ENCODE measurements at regions not wholly inside any gene's neighbourhood (a gene's known extent, or its start where the extent isn't known, plus 50 kb on each side); places are given as distances from the start of the nearest gene placed in this dataset.

GRCh38 chr2:120486946-120487345 is 141.0 kb downstream of the INHBB start:
- no peak overlapping the region for H3K4me3 ChIP-seq (ENCODE audit: low read depth in 1 of 2, low read length in 2 of 2)
- no peak for DNase-seq
- no peak for ATAC-seq (ENCODE audit: insufficient read depth, low read depth)
- H3K27ac ChIP-seq (ENCODE audit: low read length): no peak overlapping the region
- no peaks in the 10 kb centered on the region for H4K20me1 ChIP-seq (ENCODE audit: insufficient read depth, low read length)
- H3K4me1 ChIP-seq (ENCODE audit: insufficient read depth, low read length): no peaks in the 10 kb centered on the region
- no peak overlapping the region for H3K9ac ChIP-seq (ENCODE audit: low read depth, low read length)
- no peak overlapping the region for H2AFZ ChIP-seq (ENCODE audit: low read depth, low read length)
- H3K36me3 ChIP-seq (ENCODE audit: insufficient read depth, low read length): no peaks in the 10 kb centered on the region
- no peaks in the 10 kb centered on the region for H3K27me3 ChIP-seq (ENCODE audit: insufficient read depth, low read length, poor library complexity)
- no peak overlapping the region for H3K4me2 ChIP-seq (ENCODE audit: insufficient read depth, low read length)
- no peaks in the 10 kb centered on the region for H3K79me2 ChIP-seq (ENCODE audit: insufficient read depth, low read length)
- H3K9me3 ChIP-seq (ENCODE audit: insufficient read depth, low read length, severe bottlenecking): no peaks in the 10 kb centered on the region
- TF ChIP-seq, protein P1, sequence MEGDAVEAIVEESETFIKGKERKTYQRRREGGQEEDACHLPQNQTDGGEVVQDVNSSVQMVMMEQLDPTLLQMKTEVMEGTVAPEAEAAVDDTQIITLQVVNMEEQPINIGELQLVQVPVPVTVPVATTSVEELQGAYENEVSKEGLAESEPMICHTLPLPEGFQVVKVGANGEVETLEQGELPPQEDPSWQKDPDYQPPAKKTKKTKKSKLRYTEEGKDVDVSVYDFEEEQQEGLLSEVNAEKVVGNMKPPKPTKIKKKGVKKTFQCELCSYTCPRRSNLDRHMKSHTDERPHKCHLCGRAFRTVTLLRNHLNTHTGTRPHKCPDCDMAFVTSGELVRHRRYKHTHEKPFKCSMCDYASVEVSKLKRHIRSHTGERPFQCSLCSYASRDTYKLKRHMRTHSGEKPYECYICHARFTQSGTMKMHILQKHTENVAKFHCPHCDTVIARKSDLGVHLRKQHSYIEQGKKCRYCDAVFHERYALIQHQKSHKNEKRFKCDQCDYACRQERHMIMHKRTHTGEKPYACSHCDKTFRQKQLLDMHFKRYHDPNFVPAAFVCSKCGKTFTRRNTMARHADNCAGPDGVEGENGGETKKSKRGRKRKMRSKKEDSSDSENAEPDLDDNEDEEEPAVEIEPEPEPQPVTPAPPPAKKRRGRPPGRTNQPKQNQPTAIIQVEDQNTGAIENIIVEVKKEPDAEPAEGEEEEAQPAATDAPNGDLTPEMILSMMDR (IDR thresholded peaks at IDR 0.05; ENCODE audit: borderline replicate concordance, extremely low read depth, low read length, poor library complexity, severe bottlenecking): no peak
- TF ChIP-seq EZH2 (IDR thresholded peaks at IDR 0.05; ENCODE audit: borderline replicate concordance, low read depth, low read length, severe bottlenecking): no peak

DNA sequence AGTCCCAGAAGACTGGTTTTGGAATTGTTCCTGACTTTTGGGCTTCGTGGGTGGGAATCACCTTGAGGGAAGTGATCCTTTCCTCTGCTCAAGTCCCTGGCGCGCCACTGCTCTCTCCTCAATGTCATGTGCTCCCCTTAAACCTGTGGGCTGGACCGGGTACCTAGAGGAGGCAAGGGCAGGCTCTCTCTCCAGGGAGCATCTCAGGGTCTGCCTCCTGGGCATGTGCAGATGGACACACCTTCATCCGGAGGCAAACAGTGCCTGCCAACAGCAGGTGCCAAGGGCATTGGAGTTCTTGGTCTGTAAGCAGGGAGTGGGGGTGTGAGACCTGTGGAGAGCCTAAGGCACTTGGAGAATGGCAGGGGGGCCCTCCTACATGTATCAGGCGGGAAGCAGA is 142.6 kb downstream of the INHBB start:
- ATAC-seq (ENCODE audit: insufficient read depth, low read depth) (no peak), DNase-seq (no peak)
- Histone ChIP-seq H3K27me3 (ENCODE audit: insufficient read depth, low read length, poor library complexity) (no peaks in the 10 kb centered on the region), H3K27ac (ENCODE audit: low read length) (no peak overlapping the region), H2AFZ (ENCODE audit: low read depth, low read length) (no peak overlapping the region), H3K9me3 (ENCODE audit: insufficient read depth, low read length, severe bottlenecking) (no peaks in the 10 kb centered on the region), H4K20me1 (ENCODE audit: insufficient read depth, low read length) (no peaks in the 10 kb centered on the region), H3K4me3 (ENCODE audit: low read depth in 1 of 2, low read length in 2 of 2) (no peak overlapping the region), H3K36me3 (ENCODE audit: insufficient read depth, low read length) (no peaks in the 10 kb centered on the region), H3K79me2 (ENCODE audit: insufficient read depth, low read length) (no peaks in the 10 kb centered on the region), H3K4me1 (ENCODE audit: insufficient read depth, low read length) (no peaks in the 10 kb centered on the region), H3K4me2 (ENCODE audit: insufficient read depth, low read length) (no peak overlapping the region), H3K9ac (ENCODE audit: low read depth, low read length) (no peak overlapping the region)
- TF ChIP-seq EZH2 (IDR thresholded peaks at IDR 0.05; ENCODE audit: borderline replicate concordance, low read depth, low read length, severe bottlenecking): no peak
- TF ChIP-seq, protein P1 (IDR thresholded peaks at IDR 0.05; ENCODE audit: borderline replicate concordance, extremely low read depth, low read length, poor library complexity, severe bottlenecking): no peak

- no peak for DNase-seq
- H2AFZ ChIP-seq (ENCODE audit: low read depth, low read length): no peak overlapping the region
- H3K79me2 ChIP-seq (ENCODE audit: insufficient read depth, low read length): no peaks in the 10 kb centered on the region
- TF ChIP-seq EZH2 (IDR thresholded peaks at IDR 0.05; ENCODE audit: borderline replicate concordance, low read depth, low read length, severe bottlenecking): no peak
- TF ChIP-seq, protein P1 (IDR thresholded peaks at IDR 0.05; ENCODE audit: borderline replicate concordance, extremely low read depth, low read length, poor library complexity, severe bottlenecking): no peak
- no peaks in the 10 kb centered on the region for H3K9me3 ChIP-seq (ENCODE audit: insufficient read depth, low read length, severe bottlenecking)
- no peak overlapping the region for H3K4me2 ChIP-seq (ENCODE audit: insufficient read depth, low read length)
- H3K27ac ChIP-seq (ENCODE audit: low read length): no peak overlapping the region
- H3K9ac ChIP-seq (ENCODE audit: low read depth, low read length): no peak overlapping the region
- no peaks in the 10 kb centered on the region for H3K27me3 ChIP-seq (ENCODE audit: insufficient read depth, low read length, poor library complexity)
- no peak overlapping the region for H3K4me3 ChIP-seq (ENCODE audit: low read depth in 1 of 2, low read length in 2 of 2)
- no peaks in the 10 kb centered on the region for H3K36me3 ChIP-seq (ENCODE audit: insufficient read depth, low read length)
- H4K20me1 ChIP-seq (ENCODE audit: insufficient read depth, low read length): no peaks in the 10 kb centered on the region
- no peak for ATAC-seq (ENCODE audit: insufficient read depth, low read depth)
- H3K4me1 ChIP-seq (ENCODE audit: insufficient read depth, low read length): no peaks in the 10 kb centered on the region
These were observed 143.1 kb downstream of the INHBB start for GRCh38 chr2:120489023-120489422.
